Caco-2 (cell line): ENCODE measurements at regions not wholly inside any gene's neighbourhood (a gene's known extent, or its start where the extent isn't known, plus 50 kb on each side); places are given as distances from the start of the nearest gene placed in this dataset.

Experiments
- BruUV-seq: library from RNA; stranded (reverse); fragments of 400-500 nt; replicated peaks from 2 replicates; lab custom pipeline; 2021; lab: Mats Ljungman, UMichigan
- CTCF ChIA-PET: fragments of 300-600 bp; sonication (Branson Sonifier 250); formaldehyde crosslinking; loops from one replicate; lab custom pipeline; 2022; ENCODE audit warnings: antibody characterized with exemption; lab: Charles Lee
- POLR2A ChIA-PET: fragments of 300-600 bp; sonication (Branson Sonifier 250); formaldehyde crosslinking; loops from one replicate; lab custom pipeline; 2022; ENCODE audit warnings: antibody characterized with exemption; lab: Charles Lee
- DNase-seq, 2 experiments: peaks; one replicate each; pipeline versions ENCODE4 v3.0.0 to v3.0.0-alpha.2; 2020 to 2022
- H3K27me3 ChIP-seq: replicated peaks from 2 replicates; pipeline ENCODE4 v1.6.0; 2011; ENCODE audit warnings: low read length; ENCODE audit not compliant: control insufficient read depth, insufficient read depth
- H3K36me3 ChIP-seq: 2 replicates; pipeline ENCODE4 v1.5.1; 2011; ENCODE audit warnings: low read length; ENCODE audit not compliant: control insufficient read depth, insufficient read depth
- H3K4me1 ChIP-seq: fragments of 250-450 bp; sonication (Bioruptor Pico); 2 replicates; pipeline ENCODE4 v1.5.1; 2020; ENCODE audit warnings: mild to moderate bottlenecking
- H3K4me3 ChIP-seq: 2 replicates; pipeline ENCODE4 v1.5.1; 2011; ENCODE audit warnings: low read depth, mild to moderate bottlenecking, control low read depth, low read length
- H3K9me3 ChIP-seq: fragments of 250-450 bp; sonication (Bioruptor Pico); 2 replicates; pipeline ENCODE4 v1.5.1; 2020; ENCODE audit warnings: mild to moderate bottlenecking, moderate library complexity
- H3K27ac Mint-ChIP-seq: one replicate; pipeline ENCODE4 v1.8.0; 2022; ENCODE audit warnings: mixed read lengths; ENCODE audit not compliant: unreplicated experiment
- H3K27me3 Mint-ChIP-seq: one replicate; pipeline ENCODE4 v1.8.0; 2022; ENCODE audit warnings: mixed read lengths; ENCODE audit not compliant: insufficient read depth, unreplicated experiment
- H3K36me3 Mint-ChIP-seq: one replicate; pipeline ENCODE4 v1.8.0; 2022; ENCODE audit warnings: mild to moderate bottlenecking, mixed read lengths; ENCODE audit not compliant: insufficient read depth, unreplicated experiment
- H3K4me1 Mint-ChIP-seq: one replicate; pipeline ENCODE4 v1.8.0; 2022; ENCODE audit warnings: low read depth, mixed read lengths; ENCODE audit not compliant: unreplicated experiment
- H3K4me3 Mint-ChIP-seq: one replicate; pipeline ENCODE4 v1.8.0; 2022; ENCODE audit warnings: mild to moderate bottlenecking, moderate library complexity, mixed read lengths; ENCODE audit not compliant: unreplicated experiment
- H3K9me3 Mint-ChIP-seq: one replicate; pipeline ENCODE4 v1.8.0; 2022; ENCODE audit warnings: mixed read lengths; ENCODE audit not compliant: unreplicated experiment
- intact Hi-C: fragments of 100-400 bp; cut with micrococcal nuclease; formaldehyde crosslinking; loops from one replicate; pipeline ENCODE4 v1.10.0; 2022; ENCODE audit not compliant: unreplicated experiment
- TF ChIP-seq, protein P1 (sequence below), 2 experiments: fragments of 200-600 bp in 1 of 2; IDR thresholded peaks; 1 replicate in 1 of 2; 2 replicates in 1 of 2; pipeline versions ENCODE4 v1.5.1 to v1.8.0; 2011 to 2022; ENCODE audit warnings: antibody characterized with exemption in 1 of 2, control low read depth in 1 of 2, inconsistent platforms in 1 of 2, low read depth in 1 of 2, low read length in 1 of 2, mild to moderate bottlenecking in 1 of 2, moderate library complexity in 1 of 2; ENCODE audit not compliant: insufficient read depth in 1 of 2, severe bottlenecking in 1 of 2, unreplicated experiment in 1 of 2

DNA sequence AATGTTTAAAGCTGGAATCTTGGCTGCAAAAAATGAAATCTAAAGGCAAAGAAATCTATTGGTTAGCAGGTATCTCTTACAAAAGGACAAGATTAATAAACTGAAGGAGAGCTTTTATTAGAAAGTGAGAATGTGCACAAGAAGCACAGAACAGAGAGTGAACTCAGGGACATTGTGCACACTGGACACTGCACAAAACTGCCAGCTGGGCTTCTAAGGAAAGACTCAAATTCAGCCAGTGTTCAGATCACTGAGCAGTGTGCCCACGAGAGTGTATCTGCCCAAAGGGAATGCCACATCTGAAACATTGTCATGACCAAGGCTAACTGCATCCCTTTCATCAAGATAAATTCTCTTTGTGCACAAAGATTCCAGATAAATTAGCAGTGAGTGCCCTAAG, 129.7 kb upstream of the KCNH7 start:
- no peaks in the 10 kb centered on the region for H3K36me3 ChIP-seq
- BruUV-seq: no TSS peak
- intact Hi-C loops: no loop called here
- no peaks in the 10 kb centered on the region for H3K27me3 ChIP-seq
- no peaks in the 10 kb centered on the region for H3K9me3 ChIP-seq
- H3K27me3 Mint-ChIP-seq: no peaks in the 10 kb centered on the region
- no peaks in the 10 kb centered on the region for H3K9me3 Mint-ChIP-seq
- CTCF ChIA-PET: no interaction called here
- TF ChIP-seq, protein P1, sequence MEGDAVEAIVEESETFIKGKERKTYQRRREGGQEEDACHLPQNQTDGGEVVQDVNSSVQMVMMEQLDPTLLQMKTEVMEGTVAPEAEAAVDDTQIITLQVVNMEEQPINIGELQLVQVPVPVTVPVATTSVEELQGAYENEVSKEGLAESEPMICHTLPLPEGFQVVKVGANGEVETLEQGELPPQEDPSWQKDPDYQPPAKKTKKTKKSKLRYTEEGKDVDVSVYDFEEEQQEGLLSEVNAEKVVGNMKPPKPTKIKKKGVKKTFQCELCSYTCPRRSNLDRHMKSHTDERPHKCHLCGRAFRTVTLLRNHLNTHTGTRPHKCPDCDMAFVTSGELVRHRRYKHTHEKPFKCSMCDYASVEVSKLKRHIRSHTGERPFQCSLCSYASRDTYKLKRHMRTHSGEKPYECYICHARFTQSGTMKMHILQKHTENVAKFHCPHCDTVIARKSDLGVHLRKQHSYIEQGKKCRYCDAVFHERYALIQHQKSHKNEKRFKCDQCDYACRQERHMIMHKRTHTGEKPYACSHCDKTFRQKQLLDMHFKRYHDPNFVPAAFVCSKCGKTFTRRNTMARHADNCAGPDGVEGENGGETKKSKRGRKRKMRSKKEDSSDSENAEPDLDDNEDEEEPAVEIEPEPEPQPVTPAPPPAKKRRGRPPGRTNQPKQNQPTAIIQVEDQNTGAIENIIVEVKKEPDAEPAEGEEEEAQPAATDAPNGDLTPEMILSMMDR (IDR thresholded peaks at IDR 0.05; ENCODE audit: insufficient read depth in 1 of 2, low read depth in 1 of 2, low read length in 1 of 2, severe bottlenecking in 1 of 2, unreplicated experiment in 1 of 2): no peak
- POLR2A ChIA-PET: no interaction called here
- H3K4me1 Mint-ChIP-seq: no peaks in the 10 kb centered on the region
- H3K36me3 Mint-ChIP-seq: no peaks in the 10 kb centered on the region
- H3K4me3 ChIP-seq: no peak overlapping the region
- no peaks in the 10 kb centered on the region for H3K4me1 ChIP-seq
- no peak for DNase-seq
- no peak overlapping the region for H3K27ac Mint-ChIP-seq
- no peak overlapping the region for H3K4me3 Mint-ChIP-seq

DNA sequence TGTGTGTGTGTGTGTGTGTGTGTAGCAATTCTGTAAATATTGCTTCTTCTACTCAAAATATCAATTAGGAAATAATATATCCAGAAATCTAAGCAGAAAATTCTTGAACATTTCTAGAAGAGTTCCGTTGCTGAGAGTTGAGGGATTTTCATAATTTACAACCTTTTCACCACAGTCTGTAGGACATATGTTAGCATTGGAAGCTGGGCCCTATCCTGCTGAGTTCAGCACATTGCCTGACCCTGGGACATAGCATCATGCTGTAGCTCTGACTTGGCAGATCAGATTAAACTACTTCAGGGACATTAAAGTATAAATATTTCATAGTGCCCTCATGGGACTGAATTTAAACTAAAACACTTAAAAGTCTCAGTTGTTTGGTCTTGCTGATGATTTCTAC, 129.2 kb upstream of the KCNH7 start:
- H3K4me1 Mint-ChIP-seq: no peaks in the 10 kb centered on the region
- no peaks in the 10 kb centered on the region for H3K27me3 Mint-ChIP-seq
- H3K4me3 Mint-ChIP-seq: no peak overlapping the region
- POLR2A ChIA-PET: no interaction called here
- no TSS peak for BruUV-seq
- DNase-seq: no peak
- intact Hi-C loops: no loop called here
- no peaks in the 10 kb centered on the region for H3K9me3 ChIP-seq
- CTCF ChIA-PET: no interaction called here
- no peaks in the 10 kb centered on the region for H3K9me3 Mint-ChIP-seq
- H3K27ac Mint-ChIP-seq: no peak overlapping the region
- TF ChIP-seq, protein P1 (IDR thresholded peaks at IDR 0.05; ENCODE audit: insufficient read depth in 1 of 2, low read depth in 1 of 2, low read length in 1 of 2, severe bottlenecking in 1 of 2, unreplicated experiment in 1 of 2): no peak
- no peak overlapping the region for H3K4me3 ChIP-seq
- H3K36me3 Mint-ChIP-seq: no peaks in the 10 kb centered on the region
- no peaks in the 10 kb centered on the region for H3K36me3 ChIP-seq
- H3K27me3 ChIP-seq: no peaks in the 10 kb centered on the region
- H3K4me1 ChIP-seq: no peaks in the 10 kb centered on the region

DNA sequence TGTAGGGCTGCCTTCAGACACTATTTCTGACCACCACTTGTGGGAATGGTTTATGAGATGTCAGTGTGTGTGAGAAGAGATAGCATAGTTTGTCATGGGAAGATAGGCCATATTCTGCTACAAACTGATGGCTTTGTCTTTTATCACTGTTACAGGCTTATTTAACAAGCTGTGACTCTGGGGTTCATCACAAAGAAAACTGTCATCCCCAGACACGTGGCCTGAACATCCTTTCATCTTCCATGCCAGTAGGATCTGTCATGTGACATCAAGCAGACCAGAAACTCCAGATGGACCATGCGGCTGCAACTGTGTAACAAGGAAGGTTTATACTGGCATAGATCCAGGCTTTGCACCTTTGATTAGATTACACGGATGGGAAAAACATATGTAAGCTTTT, 128.6 kb upstream of the KCNH7 start:
- Mint-ChIP-seq H3K4me1 (no peaks in the 10 kb centered on the region), H3K27ac (no peak overlapping the region), H3K36me3 (no peaks in the 10 kb centered on the region), H3K27me3 (no peaks in the 10 kb centered on the region), H3K9me3 (no peaks in the 10 kb centered on the region), H3K4me3 (no peak overlapping the region)
- no TSS peak for BruUV-seq
- Histone ChIP-seq H3K36me3 (no peaks in the 10 kb centered on the region), H3K4me1 (no peaks in the 10 kb centered on the region), H3K4me3 (no peak overlapping the region), H3K9me3 (no peaks in the 10 kb centered on the region), H3K27me3 (no peaks in the 10 kb centered on the region)
- DNase-seq: no peak
- POLR2A ChIA-PET: no interaction called here
- TF ChIP-seq, protein P1 (IDR thresholded peaks at IDR 0.05; ENCODE audit: insufficient read depth in 1 of 2, low read depth in 1 of 2, low read length in 1 of 2, severe bottlenecking in 1 of 2, unreplicated experiment in 1 of 2): no peak
- CTCF ChIA-PET: no interaction called here
- intact Hi-C loops: no loop called here
